Astrocyte (in vitro differentiated cells and primary cell): ENCODE measurements at regions not wholly inside any gene's neighbourhood (a gene's known extent, or its start where the extent isn't known, plus 50 kb on each side); places are given as distances from the start of the nearest gene placed in this dataset.

Experiments
- DNase-seq: peaks from one replicate; pipeline ENCODE4 v3.0.0-alpha.2; 2010; ENCODE audit warnings: low read depth
- FAIRE-seq: peaks from 2 replicates; lab custom pipeline; 2011; peaks lifted over from hg19 to GRCh38; lab: Jason Lieb, UNC
- H2AFZ ChIP-seq: 2 replicates; pipeline ENCODE4 v1.6.0; 2012; ENCODE audit warnings: low read depth, low read length, inconsistent platforms
- H3K27ac ChIP-seq: 2 replicates; pipeline ENCODE4 v1.5.1; 2011; ENCODE audit warnings: low read depth, low read length, inconsistent platforms
- H3K27me3 ChIP-seq: 2 replicates; pipeline ENCODE4 v1.6.0; 2011; ENCODE audit warnings: low read length, inconsistent platforms; ENCODE audit not compliant: insufficient read depth
- H3K36me3 ChIP-seq: 2 replicates; pipeline ENCODE4 v1.5.1; 2011; ENCODE audit warnings: low read length, inconsistent platforms; ENCODE audit not compliant: insufficient read depth
- H3K4me1 ChIP-seq: 2 replicates; pipeline ENCODE4 v1.5.1; 2011; ENCODE audit warnings: low read length, inconsistent platforms; ENCODE audit not compliant: insufficient read depth
- H3K4me2 ChIP-seq: 2 replicates; pipeline ENCODE4 v1.6.0; 2012; ENCODE audit warnings: low read length, inconsistent platforms
- H3K4me3 ChIP-seq: 2 replicates; pipeline ENCODE4 v1.5.1; 2011; ENCODE audit warnings: low read depth, mild to moderate bottlenecking, low read length, inconsistent platforms; ENCODE audit not compliant: insufficient read depth
- H3K79me2 ChIP-seq: 2 replicates; pipeline ENCODE4 v1.6.0; 2012; ENCODE audit warnings: mild to moderate bottlenecking, low read length, inconsistent platforms; ENCODE audit not compliant: insufficient read depth
- H3K9ac ChIP-seq: 2 replicates; pipeline ENCODE4 v1.6.0; 2012; ENCODE audit warnings: mild to moderate bottlenecking, low read length, inconsistent platforms
- H3K9me3 ChIP-seq: 2 replicates; pipeline ENCODE4 v1.5.1; 2012; ENCODE audit warnings: low read depth, mild to moderate bottlenecking, low read length, inconsistent platforms; ENCODE audit not compliant: insufficient read depth
- H4K20me1 ChIP-seq: 2 replicates; pipeline ENCODE4 v1.6.0; 2012; ENCODE audit warnings: low read length, inconsistent platforms; ENCODE audit not compliant: insufficient read depth
- H3K27ac Mint-ChIP-seq: one replicate; pipeline ENCODE4 v1.8.0; 2021; ENCODE audit warnings: mild to moderate bottlenecking, mixed read lengths; ENCODE audit not compliant: unreplicated experiment
- H3K27me3 Mint-ChIP-seq: one replicate; pipeline ENCODE4 v1.8.0; 2021; ENCODE audit warnings: low read depth, mixed read lengths; ENCODE audit not compliant: unreplicated experiment
- H3K36me3 Mint-ChIP-seq: one replicate; pipeline ENCODE4 v1.8.0; 2021; ENCODE audit warnings: low read depth, mixed read lengths; ENCODE audit not compliant: unreplicated experiment
- H3K4me1 Mint-ChIP-seq: one replicate; pipeline ENCODE4 v1.8.0; 2021; ENCODE audit warnings: low read depth, mixed read lengths; ENCODE audit not compliant: unreplicated experiment
- H3K4me3 Mint-ChIP-seq: one replicate; pipeline ENCODE4 v1.8.0; 2021; ENCODE audit warnings: mild to moderate bottlenecking, moderate library complexity, mixed read lengths; ENCODE audit not compliant: unreplicated experiment
- H3K9me3 Mint-ChIP-seq: one replicate; pipeline ENCODE4 v1.8.0; 2021; ENCODE audit warnings: mild to moderate bottlenecking, mixed read lengths; ENCODE audit not compliant: unreplicated experiment
- EZH2 ChIP-seq: IDR thresholded peaks from 2 replicates; pipeline ENCODE4 v1.6.1; 2012; ENCODE audit warnings: mild to moderate bottlenecking, low read length, inconsistent platforms; ENCODE audit not compliant: insufficient read depth
- TF ChIP-seq, protein P1 (sequence below): IDR thresholded peaks from 2 replicates; pipeline ENCODE4 v1.5.1; 2011; ENCODE audit warnings: low read depth, mild to moderate bottlenecking, inconsistent platforms, low read length, moderate library complexity; ENCODE audit not compliant: insufficient read depth

DNA sequence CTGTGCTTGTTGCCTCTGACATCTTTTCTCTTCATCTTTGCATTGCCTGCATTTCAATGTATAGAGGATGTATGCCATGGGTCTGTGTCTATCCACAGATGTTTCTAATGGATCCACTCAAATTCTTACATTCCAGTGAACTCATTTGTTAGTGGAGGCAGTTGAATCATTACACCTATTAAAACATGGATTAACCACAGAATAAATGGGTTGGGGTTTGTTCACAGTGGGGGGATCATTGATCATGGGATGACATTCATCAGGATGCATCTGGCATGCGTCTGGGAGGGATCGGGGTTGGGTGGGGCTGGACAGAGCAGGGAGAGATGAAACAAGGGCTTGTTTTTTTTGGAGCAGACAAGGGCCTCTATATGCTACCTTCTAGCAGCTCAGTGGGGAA is 182.5 kb downstream of the RHOU start:
- H3K4me2 ChIP-seq: no peak overlapping the region
- no peaks in the 10 kb centered on the region for H3K36me3 ChIP-seq
- H3K4me1 ChIP-seq: no peaks in the 10 kb centered on the region
- no peak overlapping the region for H3K27ac ChIP-seq
- FAIRE-seq (no peak), DNase-seq (no peak)
- H3K79me2 ChIP-seq: no peaks in the 10 kb centered on the region
- Mint-ChIP-seq H3K9me3 (peaks cover 3% of the 10 kb centered on the region), H3K4me1 (no peaks in the 10 kb centered on the region), H3K36me3 (no peaks in the 10 kb centered on the region), H3K27ac (no peak overlapping the region), H3K4me3 (no peak overlapping the region), H3K27me3 (peaks cover 25% of the 10 kb centered on the region)
- no peaks in the 10 kb centered on the region for H4K20me1 ChIP-seq
- no peak overlapping the region for H3K9ac ChIP-seq
- H3K27me3 ChIP-seq: peaks cover 3% of the 10 kb centered on the region
- no peak overlapping the region for H3K4me3 ChIP-seq
- TF ChIP-seq EZH2: no peak
- TF ChIP-seq, protein P1, sequence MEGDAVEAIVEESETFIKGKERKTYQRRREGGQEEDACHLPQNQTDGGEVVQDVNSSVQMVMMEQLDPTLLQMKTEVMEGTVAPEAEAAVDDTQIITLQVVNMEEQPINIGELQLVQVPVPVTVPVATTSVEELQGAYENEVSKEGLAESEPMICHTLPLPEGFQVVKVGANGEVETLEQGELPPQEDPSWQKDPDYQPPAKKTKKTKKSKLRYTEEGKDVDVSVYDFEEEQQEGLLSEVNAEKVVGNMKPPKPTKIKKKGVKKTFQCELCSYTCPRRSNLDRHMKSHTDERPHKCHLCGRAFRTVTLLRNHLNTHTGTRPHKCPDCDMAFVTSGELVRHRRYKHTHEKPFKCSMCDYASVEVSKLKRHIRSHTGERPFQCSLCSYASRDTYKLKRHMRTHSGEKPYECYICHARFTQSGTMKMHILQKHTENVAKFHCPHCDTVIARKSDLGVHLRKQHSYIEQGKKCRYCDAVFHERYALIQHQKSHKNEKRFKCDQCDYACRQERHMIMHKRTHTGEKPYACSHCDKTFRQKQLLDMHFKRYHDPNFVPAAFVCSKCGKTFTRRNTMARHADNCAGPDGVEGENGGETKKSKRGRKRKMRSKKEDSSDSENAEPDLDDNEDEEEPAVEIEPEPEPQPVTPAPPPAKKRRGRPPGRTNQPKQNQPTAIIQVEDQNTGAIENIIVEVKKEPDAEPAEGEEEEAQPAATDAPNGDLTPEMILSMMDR: no peak
- H3K9me3 ChIP-seq: no peaks in the 10 kb centered on the region
- H2AFZ ChIP-seq: no peak overlapping the region

DNA sequence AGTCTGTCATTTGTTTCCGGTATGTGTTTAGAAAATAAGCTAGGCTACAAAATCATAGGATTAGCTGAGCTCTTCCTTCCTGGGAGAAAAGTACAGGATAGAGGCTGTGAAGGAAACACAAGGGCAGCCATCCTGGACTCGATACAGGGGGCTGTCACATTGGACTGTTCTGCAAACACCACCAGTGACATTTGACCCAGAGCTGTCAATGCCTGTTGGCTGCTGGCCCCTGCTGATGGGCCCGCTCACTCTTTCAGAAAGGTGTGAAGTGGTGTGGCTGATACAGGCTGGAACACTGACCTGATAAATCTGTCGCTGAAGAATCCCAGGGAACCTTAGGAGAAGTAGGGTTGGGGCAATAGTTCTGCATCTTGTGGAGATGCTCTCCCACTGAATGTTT is 183.1 kb downstream of the RHOU start:
- Histone ChIP-seq H3K9ac (no peak overlapping the region), H3K27ac (no peak overlapping the region), H3K27me3 (peaks cover 3% of the 10 kb centered on the region), H4K20me1 (no peaks in the 10 kb centered on the region), H3K36me3 (no peaks in the 10 kb centered on the region), H3K4me2 (no peak overlapping the region), H3K4me1 (no peaks in the 10 kb centered on the region), H3K79me2 (no peaks in the 10 kb centered on the region), H3K4me3 (no peak overlapping the region), H2AFZ (no peak overlapping the region), H3K9me3 (no peaks in the 10 kb centered on the region)
- no peak for FAIRE-seq
- DNase-seq: no peak
- Mint-ChIP-seq H3K9me3 (peaks cover 3% of the 10 kb centered on the region), H3K27ac (no peak overlapping the region), H3K4me3 (no peak overlapping the region), H3K4me1 (no peaks in the 10 kb centered on the region), H3K36me3 (no peaks in the 10 kb centered on the region), H3K27me3 (peaks cover 25% of the 10 kb centered on the region)
- TF ChIP-seq, protein P1: no peak
- no peak for TF ChIP-seq EZH2

GRCh38 chr1:228919914-228920313 is 184.6 kb downstream of the RHOU start:
- H3K4me1 ChIP-seq: no peaks in the 10 kb centered on the region
- H3K36me3 ChIP-seq: no peaks in the 10 kb centered on the region
- no peaks in the 10 kb centered on the region for H3K9me3 ChIP-seq
- no peak overlapping the region for H3K4me3 ChIP-seq
- Mint-ChIP-seq H3K36me3 (no peaks in the 10 kb centered on the region), H3K9me3 (peaks cover 3% of the 10 kb centered on the region), H3K4me3 (no peak overlapping the region), H3K27ac (no peak overlapping the region), H3K4me1 (no peaks in the 10 kb centered on the region), H3K27me3 (peaks cover 25% of the 10 kb centered on the region)
- no peak overlapping the region for H3K9ac ChIP-seq
- H3K27me3 ChIP-seq: peaks cover 3% of the 10 kb centered on the region
- TF ChIP-seq, protein P1: no peak
- TF ChIP-seq EZH2: no peak
- FAIRE-seq (no peak), DNase-seq (no peak)
- no peak overlapping the region for H2AFZ ChIP-seq
- H4K20me1 ChIP-seq: no peaks in the 10 kb centered on the region
- H3K79me2 ChIP-seq: no peaks in the 10 kb centered on the region
- H3K27ac ChIP-seq: no peak overlapping the region
- H3K4me2 ChIP-seq: no peak overlapping the region
